ENCODE measurements at regions not wholly inside any gene's neighbourhood (a gene's known extent, or its start where the extent isn't known, plus 50 kb on each side); places are given as distances from the start of the nearest gene placed in this dataset.

DNA sequence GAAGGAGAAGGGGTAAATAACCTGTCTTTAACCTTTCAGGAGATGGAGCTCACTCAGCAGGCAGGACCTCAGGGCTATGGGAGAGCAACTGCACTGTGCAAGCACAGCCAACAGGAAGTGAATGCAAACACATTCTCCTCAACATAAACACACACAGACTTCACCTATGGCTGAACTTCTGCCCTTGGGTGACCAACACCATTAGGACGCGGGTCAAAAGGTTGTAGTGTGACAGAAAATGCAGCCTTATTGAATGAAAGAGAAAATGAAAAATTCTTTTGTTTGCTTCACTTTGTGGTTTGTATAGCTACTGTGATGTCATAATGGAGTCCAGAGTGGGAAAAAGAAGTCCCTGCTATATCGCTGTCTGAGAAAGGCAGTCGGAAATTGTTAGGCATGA, 323.0 kb downstream of the NDFIP2 start:
- 79 to 89% methylated on average over 4 of the region's 4 CpGs for WGBS, 2 donors (ENCODE audit: low coverage in 1 of 2)
- TF ChIP-seq POLR2A (IDR thresholded peaks at IDR 0.05) = no peak
- TF ChIP-seq EP300 (IDR thresholded peaks at IDR 0.05) = no peak
- no peak for TF ChIP-seq CTCF (IDR thresholded peaks at IDR 0.05)
- no peak for TF ChIP-seq POLR2AphosphoS5 (IDR thresholded peaks at IDR 0.05)
- Histone ChIP-seq H3K27me3 (no peaks in the 10 kb centered on the region), H3K27ac (no peak overlapping the region), H3K4me1 (no peaks in the 10 kb centered on the region), H3K9me3 (no peaks in the 10 kb centered on the region), H3K36me3 (no peaks in the 10 kb centered on the region), H3K4me3 (no peak overlapping the region)
- ATAC-seq = no peak

GRCh38 chr13:79803296-79803695, 322.3 kb downstream of the NDFIP2 start:
- Histone ChIP-seq H3K27ac (no peak overlapping the region), H3K4me1 (no peaks in the 10 kb centered on the region), H3K36me3 (no peaks in the 10 kb centered on the region), H3K9me3 (no peaks in the 10 kb centered on the region), H3K4me3 (no peak overlapping the region), H3K27me3 (no peaks in the 10 kb centered on the region)
- WGBS, 2 donors (ENCODE audit: low coverage in 1 of 2) = 88 to 89% methylated on average over 2 of the region's 2 CpGs
- ATAC-seq = no peak
- TF ChIP-seq EP300 (IDR thresholded peaks at IDR 0.05) = no peak
- no peak for TF ChIP-seq CTCF (IDR thresholded peaks at IDR 0.05)
- no peak for TF ChIP-seq POLR2AphosphoS5 (IDR thresholded peaks at IDR 0.05)
- TF ChIP-seq POLR2A (IDR thresholded peaks at IDR 0.05) = no peak

DNA sequence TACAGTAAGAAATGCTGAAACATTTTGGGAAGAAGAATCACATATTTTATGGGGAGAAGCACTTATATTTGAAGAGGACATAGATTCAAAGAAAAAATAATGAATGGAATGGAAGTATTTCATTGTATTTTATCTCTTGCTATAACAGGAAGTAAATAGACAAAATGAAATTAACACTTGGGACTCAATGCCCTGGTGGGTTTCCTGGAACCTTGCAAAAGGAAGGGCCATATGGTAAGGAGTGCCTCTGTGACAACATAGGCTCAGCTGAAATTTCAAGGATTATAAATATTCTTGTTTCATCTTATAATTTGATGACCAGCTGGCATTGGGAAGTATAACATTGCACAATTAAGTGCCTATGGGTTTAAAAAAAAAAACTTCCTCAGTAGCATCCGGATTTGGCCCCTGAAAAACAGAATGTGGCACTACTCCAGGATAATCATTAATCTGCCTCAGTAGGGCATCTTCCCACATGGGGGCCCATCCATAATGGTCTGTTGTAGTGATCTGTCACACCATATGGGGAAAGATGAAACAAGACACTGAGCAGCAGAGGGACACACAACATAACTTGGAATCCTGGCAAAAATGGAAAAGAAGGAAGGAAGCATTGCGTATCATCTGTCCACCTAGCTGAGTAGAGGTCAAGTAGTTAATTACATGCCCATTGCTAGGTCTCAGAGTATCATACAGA, 321.6 kb downstream of the NDFIP2 start:
- no peak overlapping the region for H3K27ac ChIP-seq
- H3K4me3 ChIP-seq = no peak overlapping the region
- no peaks in the 10 kb centered on the region for H3K9me3 ChIP-seq
- WGBS, 2 donors (ENCODE audit: low coverage in 1 of 2) = 40 to 70% methylated on average over 1 to 2 of the region's 2 CpGs
- no peaks in the 10 kb centered on the region for H3K27me3 ChIP-seq
- H3K4me1 ChIP-seq = no peaks in the 10 kb centered on the region
- TF ChIP-seq CTCF (IDR thresholded peaks at IDR 0.05) = no peak
- no peak for TF ChIP-seq POLR2AphosphoS5 (IDR thresholded peaks at IDR 0.05)
- TF ChIP-seq POLR2A (IDR thresholded peaks at IDR 0.05) = no peak
- TF ChIP-seq EP300 (IDR thresholded peaks at IDR 0.05) = no peak
- no peaks in the 10 kb centered on the region for H3K36me3 ChIP-seq
- ATAC-seq = no peak

GRCh38 chr13:79799059-79799867, 318.3 kb downstream of the NDFIP2 start:
- Histone ChIP-seq H3K9me3 (no peaks in the 10 kb centered on the region), H3K4me1 (no peaks in the 10 kb centered on the region), H3K27me3 (no peaks in the 10 kb centered on the region), H3K4me3 (no peak overlapping the region), H3K36me3 (no peaks in the 10 kb centered on the region), H3K27ac (no peak overlapping the region)
- WGBS, 2 donors (ENCODE audit: low coverage in 1 of 2) = 17 to 23% methylated on average over 2 of the region's 2 CpGs
- ATAC-seq = no peak
- no peak for TF ChIP-seq CTCF (IDR thresholded peaks at IDR 0.05)
- no peak for TF ChIP-seq EP300 (IDR thresholded peaks at IDR 0.05)
- TF ChIP-seq POLR2A (IDR thresholded peaks at IDR 0.05) = no peak
- no peak for TF ChIP-seq POLR2AphosphoS5 (IDR thresholded peaks at IDR 0.05)

All from gastroesophageal sphincter (tissue), 4 donors.